ENCODE measurements at regions not wholly inside any gene's neighbourhood (a gene's known extent, or its start where the extent isn't known, plus 50 kb on each side); places are given as distances from the start of the nearest gene placed in this dataset.

DNA sequence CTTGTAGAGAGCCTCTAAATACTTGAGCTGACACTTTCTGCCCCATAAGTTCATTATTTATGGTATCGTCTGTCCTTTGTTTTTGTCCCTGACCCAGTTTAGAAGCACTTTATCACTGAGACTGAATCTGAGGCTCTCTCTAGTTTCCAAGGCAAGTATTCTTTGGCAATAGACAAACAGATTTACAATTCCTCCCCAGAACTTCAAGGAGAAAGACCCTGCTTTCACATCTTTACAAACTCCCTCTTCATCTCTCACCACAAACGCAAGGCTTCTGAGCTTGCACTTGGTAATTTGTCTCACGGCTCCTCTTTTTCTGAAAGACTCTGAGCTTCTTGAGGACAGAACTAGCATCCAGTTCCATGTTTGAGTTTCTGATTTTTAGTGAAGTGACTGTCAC is 49.8 kb upstream of the PARP11 start:
- TF ChIP-seq, protein P1, sequence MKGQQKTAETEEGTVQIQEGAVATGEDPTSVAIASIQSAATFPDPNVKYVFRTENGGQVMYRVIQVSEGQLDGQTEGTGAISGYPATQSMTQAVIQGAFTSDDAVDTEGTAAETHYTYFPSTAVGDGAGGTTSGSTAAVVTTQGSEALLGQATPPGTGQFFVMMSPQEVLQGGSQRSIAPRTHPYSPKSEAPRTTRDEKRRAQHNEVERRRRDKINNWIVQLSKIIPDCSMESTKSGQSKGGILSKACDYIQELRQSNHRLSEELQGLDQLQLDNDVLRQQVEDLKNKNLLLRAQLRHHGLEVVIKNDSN (IDR thresholded peaks at IDR 0.05), result no peak
- TF ChIP-seq TEAD4 (IDR thresholded peaks at IDR 0.05) (no peak), EGR1 (IDR thresholded peaks at IDR 0.05) (no peak)
